Fibroblast of pulmonary artery (primary cell): ENCODE measurements at regions not wholly inside any gene's neighbourhood (a gene's known extent, or its start where the extent isn't known, plus 50 kb on each side); places are given as distances from the start of the nearest gene placed in this dataset.

Experiments used
- DNase-seq: peaks from one replicate; pipeline ENCODE4 v3.0.0-alpha.2; 2010; ENCODE audit warnings: low read depth
- H3K4me3 ChIP-seq: replicated peaks from 2 replicates; pipeline ENCODE4 v1.5.1; 2011; ENCODE audit warnings: low read depth, mild to moderate bottlenecking, control low read depth, low read length, moderate library complexity
- CTCF ChIP-seq: IDR thresholded peaks from 2 replicates; pipeline ENCODE4 v1.5.1; 2011; ENCODE audit warnings: mild to moderate bottlenecking, control low read depth, low read length, inconsistent platforms; ENCODE audit errors: missing control alignments

- H3K4me3 ChIP-seq, result no peak overlapping the region
- no peak for TF ChIP-seq CTCF
- DNase-seq, result no peak
These were observed 62.5 kb upstream of the INPP5A start for GRCh38 chr10:132475086-132475485.

- no peak overlapping the region for H3K4me3 ChIP-seq
- no peak for TF ChIP-seq CTCF
- no peak for DNase-seq
These were observed 61.2 kb upstream of the INPP5A start for GRCh38 chr10:132476146-132477065.

- no peak for DNase-seq
- no peak for TF ChIP-seq CTCF
- no peak overlapping the region for H3K4me3 ChIP-seq
These were observed 60.6 kb upstream of the INPP5A start for GRCh38 chr10:132477066-132477397.

- DNase-seq, result no peak
- H3K4me3 ChIP-seq, result no peak overlapping the region
- no peak for TF ChIP-seq CTCF
These were observed 59.9 kb upstream of the INPP5A start for GRCh38 chr10:132477398-132478340.

GRCh38 chr10:132478341-132479023, 59.1 kb upstream of the INPP5A start:
- DNase-seq, result no peak
- no peak overlapping the region for H3K4me3 ChIP-seq
- no peak for TF ChIP-seq CTCF

- TF ChIP-seq CTCF, result no peak
- no peak overlapping the region for H3K4me3 ChIP-seq
- DNase-seq, result no peak
These were observed 58.5 kb upstream of the INPP5A start for GRCh38 chr10:132479024-132479602.
